RWPE2 (cell line): ENCODE measurements at regions not wholly inside any gene's neighbourhood (a gene's known extent, or its start where the extent isn't known, plus 50 kb on each side); places are given as distances from the start of the nearest gene placed in this dataset.

Source experiments
- ATAC-seq: fragments of 200-7000 bp; cut with Tn5 transposase; 3 replicates; pipeline ENCODE4 v1.9.1; 2021; ENCODE audit warnings: low read depth
- DNase-seq: peaks from one replicate; pipeline ENCODE4 v3.0.0-alpha.2; 2020; ENCODE audit warnings: low spot score
- H3K27ac ChIP-seq: fragments of 450-650 bp; 2 replicates; pipeline ENCODE4 v1.5.1; 2017; ENCODE audit warnings: mild to moderate bottlenecking; ENCODE audit not compliant: poor library complexity, severe bottlenecking
- H3K27me3 ChIP-seq: fragments of 250-450 bp; sonication (Bioruptor Pico); 2 replicates; pipeline ENCODE4 v1.5.1; 2021; ENCODE audit warnings: mild to moderate bottlenecking, moderate library complexity; ENCODE audit not compliant: insufficient read depth, poor library complexity, severe bottlenecking
- H3K36me3 ChIP-seq: fragments of 250-450 bp; sonication (Bioruptor Pico); 2 replicates; pipeline ENCODE4 v1.5.1; 2020; ENCODE audit warnings: low read depth, mild to moderate bottlenecking, moderate library complexity
- H3K4me1 ChIP-seq: fragments of 250-450 bp; sonication (Bioruptor Pico); 2 replicates; pipeline ENCODE4 v1.5.1; 2021; ENCODE audit warnings: mild to moderate bottlenecking, moderate library complexity; ENCODE audit not compliant: insufficient read depth, poor library complexity, severe bottlenecking
- H3K4me3 ChIP-seq: fragments of 250-450 bp; sonication (Bioruptor Pico); 2 replicates; pipeline ENCODE4 v1.5.1; 2021; ENCODE audit warnings: mild to moderate bottlenecking, moderate library complexity; ENCODE audit not compliant: severe bottlenecking
- H3K9me3 ChIP-seq: fragments of 250-450 bp; sonication (Bioruptor Pico); 2 replicates; pipeline ENCODE4 v1.5.1; 2021; ENCODE audit warnings: mild to moderate bottlenecking, moderate library complexity; ENCODE audit not compliant: severe bottlenecking
- CTCF ChIP-seq: fragments of 450-650 bp; IDR thresholded peaks from one replicate; pipeline ENCODE4 v1.5.1; 2017; ENCODE audit warnings: mild to moderate bottlenecking, moderate library complexity; ENCODE audit not compliant: poor library complexity, severe bottlenecking

GRCh38 chr7:145293754-145294153 lies 457.9 kb upstream of the TPK1 start:
- Histone ChIP-seq H3K4me1 (no peaks in the 10 kb centered on the region), H3K9me3 (no peaks in the 10 kb centered on the region), H3K27ac (no peak overlapping the region), H3K27me3 (no peaks in the 10 kb centered on the region), H3K4me3 (no peak overlapping the region), H3K36me3 (no peaks in the 10 kb centered on the region)
- ATAC-seq (no peak), DNase-seq (no peak)
- TF ChIP-seq CTCF = no peak

GRCh38 chr7:145293228-145293701 lies 457.4 kb upstream of the TPK1 start:
- no peaks in the 10 kb centered on the region for H3K4me1 ChIP-seq
- no peak overlapping the region for H3K27ac ChIP-seq
- no peaks in the 10 kb centered on the region for H3K27me3 ChIP-seq
- no peaks in the 10 kb centered on the region for H3K9me3 ChIP-seq
- H3K4me3 ChIP-seq = no peak overlapping the region
- no peak for TF ChIP-seq CTCF
- no peak for ATAC-seq
- DNase-seq = no peak
- no peaks in the 10 kb centered on the region for H3K36me3 ChIP-seq

DNA sequence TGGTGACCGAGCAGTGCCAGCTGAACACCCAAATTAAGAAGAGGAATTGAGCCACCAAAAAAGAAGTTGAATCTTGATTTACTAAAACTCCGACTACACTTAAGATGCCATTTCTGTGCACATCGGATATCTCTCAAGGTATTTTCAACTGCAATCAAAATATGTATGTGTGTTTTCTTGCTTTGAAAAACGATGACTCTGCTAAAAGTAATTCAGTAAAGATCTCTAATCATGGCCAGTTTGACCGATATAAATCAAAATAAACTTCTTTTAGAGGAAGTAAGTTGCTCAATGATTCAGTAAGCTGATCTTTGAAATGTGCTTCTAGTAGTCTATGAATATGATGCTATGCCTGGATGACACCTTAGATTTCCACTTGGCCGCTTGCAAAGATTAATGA lies 453.5 kb upstream of the TPK1 start:
- Histone ChIP-seq H3K4me3 (no peak overlapping the region), H3K9me3 (peaks cover 2% of the 10 kb centered on the region), H3K4me1 (no peaks in the 10 kb centered on the region), H3K27ac (no peak overlapping the region), H3K27me3 (no peaks in the 10 kb centered on the region), H3K36me3 (no peaks in the 10 kb centered on the region)
- ATAC-seq = no peak
- DNase-seq = no peak
- no peak for TF ChIP-seq CTCF

DNA sequence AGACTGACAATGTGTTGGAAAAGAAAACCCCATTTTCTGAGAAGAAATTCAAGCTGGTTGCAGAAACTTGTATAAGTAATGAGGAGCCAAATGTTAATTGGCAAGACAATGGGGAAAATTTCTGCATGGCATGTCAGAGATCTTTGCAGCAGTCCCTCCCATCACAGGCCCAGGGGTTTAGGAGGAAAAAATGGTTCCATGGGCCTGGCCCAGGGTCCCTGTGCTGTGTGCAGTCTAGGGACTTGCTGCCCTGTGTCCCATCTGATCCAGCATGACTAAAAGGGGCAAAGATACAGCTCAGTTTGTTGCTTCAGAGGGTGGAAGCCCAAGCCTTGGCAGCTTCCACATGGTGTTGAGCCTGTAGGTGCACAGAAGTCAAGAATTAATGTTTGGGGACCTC lies 440.3 kb upstream of the TPK1 start:
- Histone ChIP-seq H3K27me3 (no peaks in the 10 kb centered on the region), H3K9me3 (no peaks in the 10 kb centered on the region), H3K4me3 (no peak overlapping the region), H3K27ac (no peak overlapping the region), H3K4me1 (no peaks in the 10 kb centered on the region), H3K36me3 (no peaks in the 10 kb centered on the region)
- ATAC-seq (no peak), DNase-seq (no peak)
- no peak for TF ChIP-seq CTCF

- H3K36me3 ChIP-seq = no peaks in the 10 kb centered on the region
- H3K9me3 ChIP-seq = no peaks in the 10 kb centered on the region
- H3K4me3 ChIP-seq = no peak overlapping the region
- H3K27ac ChIP-seq = no peak overlapping the region
- no peaks in the 10 kb centered on the region for H3K27me3 ChIP-seq
- no peak for DNase-seq
- no peak for TF ChIP-seq CTCF
- no peaks in the 10 kb centered on the region for H3K4me1 ChIP-seq
- ATAC-seq = no peak
These were observed 433.7 kb upstream of the TPK1 start for GRCh38 chr7:145269418-145270161.
